K562 (cell line): ENCODE measurements at regions not wholly inside any gene's neighbourhood (a gene's known extent, or its start where the extent isn't known, plus 50 kb on each side); places are given as distances from the start of the nearest gene placed in this dataset.

ENCODE experiments used
- AFF1 ChIP-seq, 2 experiments: fragments of 450-650 bp; IDR thresholded peaks; 2 replicates each; pipeline ENCODE4 v1.6.1; 2018; ENCODE audit warnings: mild to moderate bottlenecking in 2 of 2, low read depth in 1 of 2; ENCODE audit not compliant: partially characterized antibody in 2 of 2
- ATF2 ChIP-seq: sonication (generic); formaldehyde crosslinking; IDR thresholded peaks from 2 replicates; pipeline ENCODE4 v1.8.1; 2022; ENCODE audit warnings: missing genetic modification reagents
- BRCA1 ChIP-seq, 2 experiments: fragments of 450-650 bp in 1 of 2; sonication (generic) in 1 of 2; formaldehyde crosslinking in 1 of 2; IDR thresholded peaks; 2 replicates each; pipeline versions ENCODE4 v1.5.0 to v1.6.1; 2017 to 2020; ENCODE audit warnings: mild to moderate bottlenecking in 1 of 2, missing genetic modification reagents in 1 of 2
- CHAMP1 ChIP-seq: fragments of 450-650 bp; IDR thresholded peaks from 2 replicates; pipeline ENCODE4 v1.6.1; 2016; ENCODE audit warnings: mild to moderate bottlenecking
- E2F8 ChIP-seq: fragments of 450-650 bp; IDR thresholded peaks from 2 replicates; pipeline ENCODE4 v1.7.1; 2018; ENCODE audit warnings: mild to moderate bottlenecking, low read depth; ENCODE audit not compliant: partially characterized antibody
- FOXK2 ChIP-seq, 2 experiments: fragments of 450-650 bp; IDR thresholded peaks in 1 of 2; conservative IDR thresholded peaks in 1 of 2; 2 replicates each; pipeline ENCODE4 v1.6.1; 2016; ENCODE audit warnings: low read depth in 2 of 2, mild to moderate bottlenecking in 1 of 2
- FOXP4 ChIP-seq: sonication (generic); formaldehyde crosslinking; IDR thresholded peaks from 2 replicates; pipeline ENCODE4 v1.8.0; 2022; ENCODE audit warnings: mild to moderate bottlenecking, missing genetic modification reagents, borderline replicate concordance
- POLR2AphosphoS5 ChIP-seq: IDR thresholded peaks from 2 replicates; pipeline ENCODE4 v1.6.1; 2011; ENCODE audit warnings: mild to moderate bottlenecking, low read depth, low read length, moderate library complexity; ENCODE audit not compliant: control insufficient read depth, insufficient read depth
- TEAD1 ChIP-seq, 2 experiments: fragments of 450-650 bp in 1 of 2; sonication (generic) in 1 of 2; formaldehyde crosslinking; IDR thresholded peaks; 2 replicates each; pipeline versions ENCODE4 v1.4.0 to v1.8.0; 2020 to 2022; ENCODE audit warnings: mild to moderate bottlenecking in 2 of 2, missing genetic modification reagents in 1 of 2
- ZBTB12 ChIP-seq: fragments of 250-450 bp; sonication (Bioruptor Pico); IDR thresholded peaks from 2 replicates; pipeline ENCODE4 v1.4.0; 2020
- ZEB2 ChIP-seq: fragments of 450-650 bp; IDR thresholded peaks from 2 replicates; pipeline ENCODE4 v1.6.1; 2016

GRCh38 chr3:72224804-72225509 is 440.0 kb upstream of the PROK2 start (continued):
- TF ChIP-seq POLR2AphosphoS5 (no peak), ZBTB12 (CRISPR knock-in tag) (no peak), ZEB2 (peak; percentile 70), ATF2 (CRISPR knock-in tag) (no peak), BRCA1 (IDR thresholded peaks at IDR 0.05) (no peak), BRCA1 (CRISPR knock-in tag; IDR thresholded peaks at IDR 0.05) (no peak), FOXP4 (no peak), E2F8 (peak; percentile 48), TEAD1 (CRISPR knock-in tag; IDR thresholded peaks at IDR 0.05) (no peak), FOXK2 (conservative IDR thresholded peaks at IDR 0.05 in 1 of 2, IDR thresholded peaks at IDR 0.05 in 1 of 2; ENCODE audit: low read depth in 2 of 2) (no peak), AFF1 (IDR thresholded peaks at IDR 0.05; ENCODE audit: low read depth in 1 of 2, partially characterized antibody in 2 of 2) (no peak), CHAMP1 (0 out of 2 replicates have a peak, but pooled peaks have one; percentile 44)
